Upper lobe of right lung (tissue), 1 donor: ENCODE measurements at regions not wholly inside any gene's neighbourhood (a gene's known extent, or its start where the extent isn't known, plus 50 kb on each side); places are given as distances from the start of the nearest gene placed in this dataset.
A peak's percentile ranks its signal among the peaks of the same experiment; 100 is the strongest.

Source experiments
- ATAC-seq: fragments of 200-7000 bp; cut with Tn5 transposase; one replicate; pipeline ENCODE4 v1.9.1; 2020; ENCODE audit warnings: mild to moderate bottlenecking, moderate library complexity
- DNase-seq: peaks from one replicate; pipeline ENCODE4 v3.0.0-alpha.2; 2020
- H3K27ac ChIP-seq: fragments of 200-600 bp; one replicate; pipeline ENCODE4 v1.8.0; 2022
- H3K27me3 ChIP-seq: fragments of 200-600 bp; one replicate; pipeline ENCODE4 v1.8.0; 2022; ENCODE audit warnings: mild to moderate bottlenecking
- H3K36me3 ChIP-seq: fragments of 200-600 bp; one replicate; pipeline ENCODE4 v1.8.0; 2022
- H3K4me1 ChIP-seq: fragments of 200-600 bp; one replicate; pipeline ENCODE4 v1.8.0; 2022
- H3K4me3 ChIP-seq: fragments of 200-600 bp; one replicate; pipeline ENCODE4 v1.8.0; 2022; ENCODE audit warnings: mild to moderate bottlenecking
- H3K9me3 ChIP-seq: fragments of 200-600 bp; one replicate; pipeline ENCODE4 v1.8.0; 2022
- intact Hi-C: fragments of 100-400 bp; cut with DNase I; formaldehyde crosslinking; loops from one replicate; pipeline ENCODE4 v1.11.0; 2022
- TF ChIP-seq, protein P1 (sequence below): fragments of 200-600 bp; IDR thresholded peaks from one replicate; pipeline ENCODE4 v1.8.0; 2022; ENCODE audit warnings: antibody characterized with exemption
- donor health status: DM: no; HTN: yes; CAD: no; lungs with severe emphysema.

DNA sequence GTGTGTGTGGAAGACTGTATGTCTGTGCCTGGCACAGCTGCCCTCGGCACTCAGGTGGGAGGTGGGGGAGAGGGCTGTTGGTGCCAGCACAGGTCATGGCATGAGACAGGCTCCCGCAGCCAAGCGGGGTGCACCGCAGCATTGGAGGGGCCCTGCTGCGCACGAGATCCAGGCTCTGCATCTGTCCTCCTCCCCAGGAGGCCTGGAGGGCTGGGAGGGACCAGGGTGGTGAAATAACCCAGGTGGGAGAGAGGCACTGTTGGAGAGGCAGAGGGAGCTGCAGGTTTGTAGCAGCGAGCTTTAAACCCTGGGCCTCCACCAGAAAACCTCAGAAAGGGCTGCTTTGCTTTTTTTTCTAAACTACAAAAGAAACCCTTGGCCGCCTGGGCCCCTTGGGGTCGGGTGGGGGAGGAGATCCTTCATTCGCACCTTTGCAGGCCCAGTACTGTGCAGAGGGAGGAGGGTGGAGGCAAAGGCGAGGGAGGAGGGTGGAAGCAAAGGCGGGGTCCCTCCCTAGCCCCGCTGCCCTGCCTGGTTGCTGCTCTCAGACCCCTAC, 241.7 kb downstream of the SEC14L1 start:
- DNase-seq (no peak), ATAC-seq (no peak)
- Histone ChIP-seq H3K27me3 (no peaks in the 10 kb centered on the region), H3K36me3 (no peaks in the 10 kb centered on the region), H3K27ac (peak overlapping the region; percentile 55), H3K4me1 (peaks cover 92% of the 10 kb centered on the region), H3K9me3 (no peaks in the 10 kb centered on the region), H3K4me3 (no peak overlapping the region)
- TF ChIP-seq, protein P1, sequence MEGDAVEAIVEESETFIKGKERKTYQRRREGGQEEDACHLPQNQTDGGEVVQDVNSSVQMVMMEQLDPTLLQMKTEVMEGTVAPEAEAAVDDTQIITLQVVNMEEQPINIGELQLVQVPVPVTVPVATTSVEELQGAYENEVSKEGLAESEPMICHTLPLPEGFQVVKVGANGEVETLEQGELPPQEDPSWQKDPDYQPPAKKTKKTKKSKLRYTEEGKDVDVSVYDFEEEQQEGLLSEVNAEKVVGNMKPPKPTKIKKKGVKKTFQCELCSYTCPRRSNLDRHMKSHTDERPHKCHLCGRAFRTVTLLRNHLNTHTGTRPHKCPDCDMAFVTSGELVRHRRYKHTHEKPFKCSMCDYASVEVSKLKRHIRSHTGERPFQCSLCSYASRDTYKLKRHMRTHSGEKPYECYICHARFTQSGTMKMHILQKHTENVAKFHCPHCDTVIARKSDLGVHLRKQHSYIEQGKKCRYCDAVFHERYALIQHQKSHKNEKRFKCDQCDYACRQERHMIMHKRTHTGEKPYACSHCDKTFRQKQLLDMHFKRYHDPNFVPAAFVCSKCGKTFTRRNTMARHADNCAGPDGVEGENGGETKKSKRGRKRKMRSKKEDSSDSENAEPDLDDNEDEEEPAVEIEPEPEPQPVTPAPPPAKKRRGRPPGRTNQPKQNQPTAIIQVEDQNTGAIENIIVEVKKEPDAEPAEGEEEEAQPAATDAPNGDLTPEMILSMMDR: no peak
- intact Hi-C loops: no loop called here

DNA sequence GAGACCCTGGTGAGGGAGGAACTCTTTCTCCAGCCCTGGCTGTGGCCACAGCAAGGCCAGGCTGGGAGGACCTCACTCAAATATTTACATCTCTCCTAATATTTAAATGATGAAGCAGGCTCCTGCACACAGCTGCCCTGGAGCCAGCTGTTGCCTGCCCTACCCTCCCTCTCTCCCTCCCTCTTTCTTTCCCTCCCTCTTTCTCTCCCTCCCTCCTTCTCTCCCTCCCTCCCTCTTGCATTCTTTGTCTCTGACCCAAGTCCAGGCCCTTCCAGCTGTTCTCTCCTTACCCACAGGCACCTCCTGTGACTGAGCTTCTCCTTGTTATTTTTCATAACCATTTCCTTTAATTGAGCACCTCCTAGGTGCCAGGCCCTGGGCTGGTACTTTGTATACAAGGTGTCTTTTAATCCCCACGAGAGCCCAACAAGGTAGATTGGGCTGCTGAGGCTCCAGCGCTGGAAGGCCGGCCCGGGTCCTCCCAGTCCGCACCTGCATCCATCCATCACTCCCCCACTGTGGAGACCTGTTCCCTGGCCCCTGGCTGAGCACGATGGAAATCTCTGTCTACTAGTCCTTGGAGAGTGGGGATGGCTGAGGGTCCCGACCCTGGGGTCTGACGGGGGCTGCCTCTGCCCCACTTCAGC, 242.3 kb downstream of the SEC14L1 start:
- H3K36me3 ChIP-seq: no peaks in the 10 kb centered on the region
- H3K27ac ChIP-seq: peak overlapping the region; percentile 63
- intact Hi-C loops: no loop called here
- no peak for DNase-seq
- no peak overlapping the region for H3K4me3 ChIP-seq
- H3K4me1 ChIP-seq: peaks cover 90% of the 10 kb centered on the region
- H3K27me3 ChIP-seq: no peaks in the 10 kb centered on the region
- ATAC-seq: no peak
- H3K9me3 ChIP-seq: no peaks in the 10 kb centered on the region
- TF ChIP-seq, protein P1: no peak

DNA sequence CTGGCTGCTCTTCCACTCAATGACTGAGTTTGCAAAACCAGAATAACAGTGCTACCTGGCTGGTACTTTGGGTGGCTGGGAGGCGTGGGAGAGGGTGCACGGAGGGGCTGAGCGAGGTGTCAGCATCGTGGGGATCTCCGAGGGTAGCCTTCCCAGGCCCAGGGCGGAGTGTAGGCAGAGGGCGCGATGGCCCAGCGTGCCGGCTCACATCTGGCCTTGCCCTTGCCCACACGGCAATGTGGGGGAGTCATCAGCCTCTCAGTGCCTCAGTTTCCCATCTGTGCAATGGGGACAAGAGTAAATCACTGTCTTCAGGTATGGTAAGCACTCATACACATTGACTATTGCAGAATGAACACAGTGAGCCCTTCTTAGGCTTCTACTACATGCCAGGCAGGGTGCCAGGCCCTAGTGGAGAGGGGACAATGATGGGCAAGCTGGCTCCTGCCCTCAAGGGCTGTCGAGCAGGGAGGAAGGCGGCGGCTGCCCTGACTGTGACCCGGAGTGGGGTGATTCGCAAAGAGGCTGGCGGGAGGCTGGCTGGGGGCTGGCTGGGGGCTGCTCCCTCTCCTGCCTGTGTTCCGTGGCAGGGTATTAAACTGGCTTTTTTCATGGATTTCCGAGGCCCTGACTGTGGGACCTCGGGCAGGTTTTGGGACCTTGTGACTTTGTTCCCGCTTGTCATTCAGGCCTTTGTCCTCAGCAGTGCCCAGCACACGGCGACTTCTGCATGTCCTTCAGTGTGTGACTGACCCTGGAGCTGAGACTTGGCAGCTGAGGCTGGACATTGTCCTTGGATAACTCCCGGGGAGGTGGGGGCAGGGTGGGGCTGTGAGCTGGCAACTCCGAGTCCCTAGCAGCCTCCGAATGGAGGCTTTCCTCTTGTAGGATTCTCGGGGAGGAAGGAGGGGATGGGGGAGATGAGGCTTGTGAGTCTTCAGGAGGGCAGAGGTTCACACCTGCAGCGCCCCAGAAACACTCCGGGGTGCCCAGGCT, 243.1 kb downstream of the SEC14L1 start:
- TF ChIP-seq, protein P1: no peak
- peak overlapping the region; percentile 63 for H3K27ac ChIP-seq
- DNase-seq (no peak), ATAC-seq (peak; percentile 22)
- no peaks in the 10 kb centered on the region for H3K9me3 ChIP-seq
- no peak overlapping the region for H3K4me3 ChIP-seq
- no peaks in the 10 kb centered on the region for H3K36me3 ChIP-seq
- intact Hi-C loops: no loop called here
- H3K27me3 ChIP-seq: no peaks in the 10 kb centered on the region
- peaks cover 90% of the 10 kb centered on the region for H3K4me1 ChIP-seq

DNA sequence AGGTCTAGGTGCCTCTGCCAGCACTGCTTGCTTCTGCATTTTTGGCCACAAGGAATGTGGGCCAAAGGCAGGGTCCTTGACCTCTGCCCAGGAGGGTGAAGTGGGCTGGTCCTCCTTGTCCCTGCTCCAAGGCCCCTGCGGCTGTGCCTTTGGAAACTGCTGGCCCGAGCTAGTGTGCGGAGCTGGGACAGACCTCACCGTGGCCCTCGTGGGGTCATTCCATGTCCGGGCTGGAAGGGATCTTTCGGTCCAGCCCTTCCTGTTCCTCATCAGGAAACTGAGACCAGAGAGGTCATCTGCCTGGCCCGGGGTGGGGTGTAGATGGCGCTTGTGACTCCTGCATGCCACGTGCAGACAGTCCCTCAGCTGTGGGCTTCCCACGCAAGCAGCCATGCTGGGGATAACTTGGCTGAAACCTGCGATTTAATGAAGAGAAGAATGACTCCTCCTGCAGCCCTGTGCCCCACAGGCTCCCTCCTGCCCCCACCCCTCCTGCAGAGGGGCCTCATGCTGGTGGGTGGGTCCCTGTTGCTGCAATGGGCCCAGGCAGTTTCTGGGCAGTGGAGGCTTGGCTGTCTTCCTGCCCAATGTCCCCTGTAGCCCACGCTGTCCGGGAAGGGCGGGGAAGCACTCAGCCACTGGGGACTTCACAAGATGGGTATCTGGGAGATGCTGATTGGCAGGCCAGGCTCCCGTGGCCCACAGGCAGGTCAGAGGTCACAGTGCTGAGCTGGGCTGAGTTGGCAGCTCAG, 245.2 kb downstream of the SEC14L1 start:
- intact Hi-C loops: no loop called here
- DNase-seq (peak; percentile 82), ATAC-seq (peak; percentile 67)
- H3K27me3 ChIP-seq: no peaks in the 10 kb centered on the region
- H3K27ac ChIP-seq: peak overlapping the region; percentile 81
- TF ChIP-seq, protein P1: no peak
- H3K4me3 ChIP-seq: no peak overlapping the region
- H3K9me3 ChIP-seq: no peaks in the 10 kb centered on the region
- no peaks in the 10 kb centered on the region for H3K36me3 ChIP-seq
- peaks cover 88% of the 10 kb centered on the region for H3K4me1 ChIP-seq

DNA sequence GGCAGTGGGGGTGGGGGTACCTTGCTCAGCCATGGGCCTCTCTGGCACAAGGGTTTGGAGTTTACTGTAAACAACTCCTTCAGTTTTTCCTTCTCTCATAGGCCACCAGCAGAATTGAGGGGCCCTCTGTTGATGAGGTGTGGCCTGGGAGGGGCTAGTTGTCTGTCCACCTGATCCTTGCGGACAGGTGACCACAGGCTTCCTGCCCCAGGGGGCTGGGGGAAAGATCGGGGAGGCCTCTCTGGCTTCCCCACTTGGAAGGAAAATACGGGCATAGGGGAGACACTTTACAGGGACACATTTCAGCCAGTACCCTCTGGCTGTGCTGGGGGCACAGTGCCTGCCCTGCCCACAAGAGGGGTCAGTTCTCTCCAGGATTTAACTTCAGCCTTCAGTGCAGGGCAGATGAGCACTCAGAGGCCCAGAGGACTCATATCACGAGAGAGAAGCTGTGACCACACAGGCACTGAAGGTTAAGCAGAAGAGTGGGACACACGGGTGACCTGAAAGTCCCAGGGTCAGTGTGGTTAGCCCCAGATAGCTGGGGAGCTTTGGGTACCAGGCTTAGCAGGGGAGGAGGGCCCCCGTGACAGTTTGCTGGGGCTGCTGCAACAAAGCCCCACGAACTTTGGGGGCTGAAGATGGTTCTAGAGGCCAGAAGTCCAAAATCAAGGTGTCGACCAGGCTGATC, 245.9 kb downstream of the SEC14L1 start:
- H3K27ac ChIP-seq: peak overlapping the region; percentile 81
- H3K4me1 ChIP-seq: peaks cover 89% of the 10 kb centered on the region
- no peak overlapping the region for H3K4me3 ChIP-seq
- no peaks in the 10 kb centered on the region for H3K36me3 ChIP-seq
- no peaks in the 10 kb centered on the region for H3K27me3 ChIP-seq
- ATAC-seq (no peak), DNase-seq (no peak)
- intact Hi-C loops: no loop called here
- TF ChIP-seq, protein P1: no peak
- H3K9me3 ChIP-seq: no peaks in the 10 kb centered on the region
